K562 (cell line): ENCODE measurements at regions not wholly inside any gene's neighbourhood (a gene's known extent, or its start where the extent isn't known, plus 50 kb on each side); places are given as distances from the start of the nearest gene placed in this dataset.

ENCODE experiments used
- ARID4B ChIP-seq: sonication (generic); formaldehyde crosslinking; IDR thresholded peaks from 2 replicates; pipeline ENCODE4 v1.8.0; 2022; ENCODE audit warnings: mild to moderate bottlenecking, missing genetic modification reagents
- CEBPZ ChIP-seq: fragments of 150-350 bp; IDR thresholded peaks from 2 replicates; pipeline ENCODE4 v1.6.1; 2014; ENCODE audit warnings: low read depth, mild to moderate bottlenecking, low read length, borderline replicate concordance
- GATA2 ChIP-seq: sonication (generic); formaldehyde crosslinking; IDR thresholded peaks from 2 replicates; pipeline ENCODE4 v1.4.0; 2020; ENCODE audit warnings: mild to moderate bottlenecking, missing genetic modification reagents
- NFIX ChIP-seq: fragments of 250-450 bp; sonication (Bioruptor Pico); IDR thresholded peaks from 2 replicates; pipeline ENCODE4 v1.4.0; 2020; ENCODE audit warnings: low read depth, mild to moderate bottlenecking, moderate library complexity
- NFYB ChIP-seq: IDR thresholded peaks from 2 replicates; pipeline ENCODE4 v1.6.1; 2011; ENCODE audit warnings: mild to moderate bottlenecking, moderate library complexity; ENCODE audit not compliant: insufficient read length; ENCODE audit errors: extremely low read depth
- NR2C1 ChIP-seq, 2 experiments: fragments of 450-650 bp; IDR thresholded peaks; 2 replicates each; pipeline ENCODE4 v1.6.1; 2017; ENCODE audit warnings: mild to moderate bottlenecking in 2 of 2, antibody characterized with exemption in 1 of 2, inconsistent platforms in 1 of 2, missing compliant biosample characterization in 1 of 2, missing genetic modification characterization in 1 of 2
- SMAD4 ChIP-seq: fragments of 250-450 bp; sonication (Bioruptor Pico); conservative IDR thresholded peaks from 2 replicates; pipeline ENCODE4 v1.8.0; 2021; ENCODE audit warnings: inconsistent platforms, mild to moderate bottlenecking, moderate library complexity
- ZNF398 ChIP-seq: fragments of 250-450 bp; sonication (Bioruptor Pico); IDR thresholded peaks from 2 replicates; pipeline ENCODE4 v1.8.0; 2021; ENCODE audit warnings: moderate library complexity, mild to moderate bottlenecking, inconsistent platforms
- TF ChIP-seq, protein P1 (sequence below): sonication (generic); formaldehyde crosslinking; IDR thresholded peaks from 2 replicates; pipeline ENCODE4 v1.4.0; 2020; ENCODE audit warnings: mild to moderate bottlenecking, missing genetic modification reagents
- TF ChIP-seq, protein P2 (sequence below): sonication (generic); formaldehyde crosslinking; IDR thresholded peaks from 2 replicates; pipeline ENCODE4 v1.8.1; 2023; ENCODE audit warnings: missing genetic modification reagents, mild to moderate bottlenecking, borderline replicate concordance

DNA sequence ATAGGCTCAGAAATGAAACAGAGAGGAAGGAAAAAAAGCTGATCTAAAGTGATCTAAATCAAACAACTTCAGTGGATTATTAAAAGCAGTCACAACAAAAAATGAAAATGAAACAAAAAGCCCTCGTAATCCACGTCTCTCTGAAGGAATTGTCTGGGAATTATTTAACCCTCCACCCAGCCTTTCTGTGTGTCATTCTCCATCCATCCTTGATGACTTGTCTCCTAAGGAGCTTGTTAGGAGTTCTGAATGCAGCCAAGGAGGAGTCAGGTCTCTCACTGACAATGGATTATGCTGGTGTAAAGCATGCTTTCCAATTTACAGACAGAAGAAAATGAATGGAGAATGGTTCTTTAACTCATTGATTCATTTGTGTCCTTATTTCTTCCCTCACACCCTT, 359.3 kb upstream of the RUNX1 start (continued):
- TF ChIP-seq, protein P1, sequence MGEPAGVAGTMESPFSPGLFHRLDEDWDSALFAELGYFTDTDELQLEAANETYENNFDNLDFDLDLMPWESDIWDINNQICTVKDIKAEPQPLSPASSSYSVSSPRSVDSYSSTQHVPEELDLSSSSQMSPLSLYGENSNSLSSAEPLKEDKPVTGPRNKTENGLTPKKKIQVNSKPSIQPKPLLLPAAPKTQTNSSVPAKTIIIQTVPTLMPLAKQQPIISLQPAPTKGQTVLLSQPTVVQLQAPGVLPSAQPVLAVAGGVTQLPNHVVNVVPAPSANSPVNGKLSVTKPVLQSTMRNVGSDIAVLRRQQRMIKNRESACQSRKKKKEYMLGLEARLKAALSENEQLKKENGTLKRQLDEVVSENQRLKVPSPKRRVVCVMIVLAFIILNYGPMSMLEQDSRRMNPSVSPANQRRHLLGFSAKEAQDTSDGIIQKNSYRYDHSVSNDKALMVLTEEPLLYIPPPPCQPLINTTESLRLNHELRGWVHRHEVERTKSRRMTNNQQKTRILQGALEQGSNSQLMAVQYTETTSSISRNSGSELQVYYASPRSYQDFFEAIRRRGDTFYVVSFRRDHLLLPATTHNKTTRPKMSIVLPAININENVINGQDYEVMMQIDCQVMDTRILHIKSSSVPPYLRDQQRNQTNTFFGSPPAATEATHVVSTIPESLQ: no peak
- TF ChIP-seq SMAD4 (CRISPR knock-in tag) (no peak), ARID4B (no peak), GATA2 (no peak), ZNF398 (no peak), NR2C1 (IDR thresholded peaks at IDR 0.05) (no peak), NR2C1 (tag; IDR thresholded peaks at IDR 0.05) (no peak), CEBPZ (no peak), NFYB (no peak), NFIX (CRISPR knock-in tag) (no peak)
- TF ChIP-seq, protein P2, sequence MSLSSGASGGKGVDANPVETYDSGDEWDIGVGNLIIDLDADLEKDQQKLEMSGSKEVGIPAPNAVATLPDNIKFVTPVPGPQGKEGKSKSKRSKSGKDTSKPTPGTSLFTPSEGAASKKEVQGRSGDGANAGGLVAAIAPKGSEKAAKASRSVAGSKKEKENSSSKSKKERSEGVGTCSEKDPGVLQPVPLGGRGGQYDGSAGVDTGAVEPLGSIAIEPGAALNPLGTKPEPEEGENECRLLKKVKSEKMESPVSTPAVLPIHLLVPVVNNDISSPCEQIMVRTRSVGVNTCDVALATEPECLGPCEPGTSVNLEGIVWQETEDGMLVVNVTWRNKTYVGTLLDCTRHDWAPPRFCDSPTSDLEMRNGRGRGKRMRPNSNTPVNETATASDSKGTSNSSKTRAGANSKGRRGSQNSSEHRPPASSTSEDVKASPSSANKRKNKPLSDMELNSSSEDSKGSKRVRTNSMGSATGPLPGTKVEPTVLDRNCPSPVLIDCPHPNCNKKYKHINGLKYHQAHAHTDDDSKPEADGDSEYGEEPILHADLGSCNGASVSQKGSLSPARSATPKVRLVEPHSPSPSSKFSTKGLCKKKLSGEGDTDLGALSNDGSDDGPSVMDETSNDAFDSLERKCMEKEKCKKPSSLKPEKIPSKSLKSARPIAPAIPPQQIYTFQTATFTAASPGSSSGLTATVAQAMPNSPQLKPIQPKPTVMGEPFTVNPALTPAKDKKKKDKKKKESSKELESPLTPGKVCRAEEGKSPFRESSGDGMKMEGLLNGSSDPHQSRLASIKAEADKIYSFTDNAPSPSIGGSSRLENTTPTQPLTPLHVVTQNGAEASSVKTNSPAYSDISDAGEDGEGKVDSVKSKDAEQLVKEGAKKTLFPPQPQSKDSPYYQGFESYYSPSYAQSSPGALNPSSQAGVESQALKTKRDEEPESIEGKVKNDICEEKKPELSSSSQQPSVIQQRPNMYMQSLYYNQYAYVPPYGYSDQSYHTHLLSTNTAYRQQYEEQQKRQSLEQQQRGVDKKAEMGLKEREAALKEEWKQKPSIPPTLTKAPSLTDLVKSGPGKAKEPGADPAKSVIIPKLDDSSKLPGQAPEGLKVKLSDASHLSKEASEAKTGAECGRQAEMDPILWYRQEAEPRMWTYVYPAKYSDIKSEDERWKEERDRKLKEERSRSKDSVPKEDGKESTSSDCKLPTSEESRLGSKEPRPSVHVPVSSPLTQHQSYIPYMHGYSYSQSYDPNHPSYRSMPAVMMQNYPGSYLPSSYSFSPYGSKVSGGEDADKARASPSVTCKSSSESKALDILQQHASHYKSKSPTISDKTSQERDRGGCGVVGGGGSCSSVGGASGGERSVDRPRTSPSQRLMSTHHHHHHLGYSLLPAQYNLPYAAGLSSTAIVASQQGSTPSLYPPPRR (CRISPR knock-in tag): no peak
- TF ChIP-seq, all 486 proteins: peak for 0
